ENCODE measurements at regions not wholly inside any gene's neighbourhood (a gene's known extent, or its start where the extent isn't known, plus 50 kb on each side); places are given as distances from the start of the nearest gene placed in this dataset.

DNA sequence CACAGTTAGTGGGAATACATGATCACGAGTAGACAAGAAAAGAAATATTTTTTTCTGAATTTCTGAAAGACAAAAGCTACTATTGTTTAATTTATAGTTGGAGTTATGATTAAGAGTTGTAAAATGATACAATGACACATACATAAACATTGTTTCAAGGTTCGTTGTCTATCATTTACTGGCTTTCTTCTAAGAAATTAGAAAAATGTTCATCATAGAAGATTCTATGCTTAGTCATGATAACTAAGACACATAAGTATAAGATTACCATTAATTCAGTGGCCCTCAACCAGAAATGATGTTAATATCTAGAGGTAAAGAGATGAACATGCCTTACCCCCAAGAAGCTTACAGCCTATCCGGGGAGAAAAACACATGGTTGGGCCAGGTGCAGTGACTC lies 1832.8 kb upstream of the PRR20A start:
- TF ChIP-seq, protein P1, sequence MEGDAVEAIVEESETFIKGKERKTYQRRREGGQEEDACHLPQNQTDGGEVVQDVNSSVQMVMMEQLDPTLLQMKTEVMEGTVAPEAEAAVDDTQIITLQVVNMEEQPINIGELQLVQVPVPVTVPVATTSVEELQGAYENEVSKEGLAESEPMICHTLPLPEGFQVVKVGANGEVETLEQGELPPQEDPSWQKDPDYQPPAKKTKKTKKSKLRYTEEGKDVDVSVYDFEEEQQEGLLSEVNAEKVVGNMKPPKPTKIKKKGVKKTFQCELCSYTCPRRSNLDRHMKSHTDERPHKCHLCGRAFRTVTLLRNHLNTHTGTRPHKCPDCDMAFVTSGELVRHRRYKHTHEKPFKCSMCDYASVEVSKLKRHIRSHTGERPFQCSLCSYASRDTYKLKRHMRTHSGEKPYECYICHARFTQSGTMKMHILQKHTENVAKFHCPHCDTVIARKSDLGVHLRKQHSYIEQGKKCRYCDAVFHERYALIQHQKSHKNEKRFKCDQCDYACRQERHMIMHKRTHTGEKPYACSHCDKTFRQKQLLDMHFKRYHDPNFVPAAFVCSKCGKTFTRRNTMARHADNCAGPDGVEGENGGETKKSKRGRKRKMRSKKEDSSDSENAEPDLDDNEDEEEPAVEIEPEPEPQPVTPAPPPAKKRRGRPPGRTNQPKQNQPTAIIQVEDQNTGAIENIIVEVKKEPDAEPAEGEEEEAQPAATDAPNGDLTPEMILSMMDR (IDR thresholded peaks at IDR 0.05), result no peak
- no peak for TF ChIP-seq POLR2A (IDR thresholded peaks at IDR 0.05)
- Histone ChIP-seq H3K36me3 (replicated peaks in 1 of 2) (no peaks in the 10 kb centered on the region), H3K27ac (no peak overlapping the region), H3K27me3 (no peaks in the 10 kb centered on the region), H3K4me3 (no peak overlapping the region), H3K4me1 (replicated peaks in 1 of 2) (no peaks in the 10 kb centered on the region), H3K9me3 (replicated peaks in 1 of 3) (no peaks in the 10 kb centered on the region)
- WGBS, 4 donors, result 59 to 72% (median 65%) methylated on average over 3 of the region's 3 CpGs
- intact Hi-C loops (cut with DNase I), result no loop called here
- no peak for DNase-seq

DNA sequence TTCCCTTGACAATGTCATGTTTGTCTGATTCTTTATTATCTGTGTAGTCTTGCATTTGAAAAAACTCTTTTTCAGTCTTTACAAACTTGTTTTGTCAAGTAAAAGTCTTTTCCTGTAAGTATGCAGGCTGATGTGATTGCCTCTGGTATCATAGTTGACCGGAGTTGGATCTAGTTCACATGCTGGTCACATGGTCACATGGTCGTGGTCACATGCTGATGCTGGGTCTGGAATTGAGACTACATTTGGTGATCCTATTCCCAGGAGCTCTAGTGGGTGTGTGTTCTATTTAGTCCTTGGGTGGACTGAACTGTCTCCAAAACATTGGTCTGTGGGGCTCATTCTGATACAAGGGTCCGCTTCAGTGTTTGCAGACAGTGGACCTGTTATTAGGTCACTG lies 1798.8 kb upstream of the PRR20A start:
- Histone ChIP-seq H3K27me3 (no peaks in the 10 kb centered on the region), H3K4me3 (no peak overlapping the region), H3K4me1 (replicated peaks in 1 of 2) (no peaks in the 10 kb centered on the region), H3K36me3 (replicated peaks in 1 of 2) (no peaks in the 10 kb centered on the region), H3K9me3 (replicated peaks in 1 of 3) (no peaks in the 10 kb centered on the region), H3K27ac (no peak overlapping the region)
- WGBS, 4 donors, result 72 to 86% (median 77%) methylated on average over 3 of the region's 3 CpGs
- intact Hi-C loops (cut with DNase I), result no loop called here
- TF ChIP-seq, protein P1 (IDR thresholded peaks at IDR 0.05), result no peak
- TF ChIP-seq POLR2A (IDR thresholded peaks at IDR 0.05), result no peak
- DNase-seq, result no peak

DNA sequence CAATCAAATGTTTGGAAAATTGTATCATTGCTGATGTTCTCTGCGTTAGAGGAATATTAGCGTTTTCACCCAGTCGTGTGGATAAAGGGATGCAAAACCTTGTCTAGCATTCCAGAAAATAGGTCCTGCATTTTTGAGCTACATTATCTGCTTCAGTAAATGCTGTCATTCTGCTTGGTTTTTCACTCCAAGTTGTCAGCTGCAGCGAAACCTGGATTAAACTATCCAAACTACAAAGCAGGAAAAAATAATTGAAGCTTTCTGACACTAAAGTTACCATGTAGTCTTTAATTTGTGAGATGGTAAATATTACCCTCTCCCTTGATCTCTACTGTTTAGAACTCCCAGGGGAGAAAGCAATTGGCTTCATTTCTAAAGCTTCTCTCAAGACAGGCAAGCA lies 1795.5 kb upstream of the PRR20A start:
- Histone ChIP-seq H3K4me3 (no peak overlapping the region), H3K27me3 (no peaks in the 10 kb centered on the region), H3K9me3 (replicated peaks in 1 of 3) (no peaks in the 10 kb centered on the region), H3K36me3 (replicated peaks in 1 of 2) (no peaks in the 10 kb centered on the region), H3K27ac (no peak overlapping the region), H3K4me1 (replicated peaks in 1 of 2) (no peaks in the 10 kb centered on the region)
- DNase-seq, result no peak
- no peak for TF ChIP-seq POLR2A (IDR thresholded peaks at IDR 0.05)
- TF ChIP-seq, protein P1 (IDR thresholded peaks at IDR 0.05), result no peak
- 74 to 77% (median 76%) methylated on average over 4 of the region's 4 CpGs for WGBS, 4 donors
- intact Hi-C loops (cut with DNase I), result no loop called here

DNA sequence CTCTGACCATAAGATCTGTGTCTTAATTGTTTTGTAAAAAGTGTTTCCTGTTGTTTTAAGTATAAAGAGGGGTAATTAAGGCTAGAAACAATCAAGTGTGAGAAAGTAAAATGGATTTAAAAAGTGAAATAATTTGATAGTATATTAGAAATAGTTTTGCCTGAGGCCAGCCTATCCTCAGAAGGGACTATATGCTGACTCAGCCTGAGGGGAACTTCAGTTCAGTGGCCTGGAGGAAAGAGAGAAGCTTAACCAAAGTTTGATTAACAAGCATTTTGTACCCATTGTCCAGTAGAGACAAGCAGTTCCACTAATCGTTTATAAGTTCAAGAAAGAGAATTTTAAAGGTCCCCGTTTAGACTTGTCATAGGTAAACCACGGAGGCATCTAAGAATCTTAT lies 1793.2 kb upstream of the PRR20A start:
- Histone ChIP-seq H3K4me1 (replicated peaks in 1 of 2) (no peaks in the 10 kb centered on the region), H3K9me3 (replicated peaks in 1 of 3) (no peaks in the 10 kb centered on the region), H3K4me3 (no peak overlapping the region), H3K36me3 (replicated peaks in 1 of 2) (no peaks in the 10 kb centered on the region), H3K27me3 (no peaks in the 10 kb centered on the region), H3K27ac (no peak overlapping the region)
- intact Hi-C loops (cut with DNase I), result no loop called here
- no peak for TF ChIP-seq POLR2A (IDR thresholded peaks at IDR 0.05)
- TF ChIP-seq, protein P1 (IDR thresholded peaks at IDR 0.05), result no peak
- no peak for DNase-seq
- 84 to 90% (median 86%) methylated on average over 3 of the region's 3 CpGs for WGBS, 4 donors
